SH-SY5Y (cell line): ENCODE measurements at regions not wholly inside any gene's neighbourhood (a gene's known extent, or its start where the extent isn't known, plus 50 kb on each side); places are given as distances from the start of the nearest gene placed in this dataset.

Experiments
- GATA2 ChIP-seq: IDR thresholded peaks from 2 replicates; pipeline ENCODE4 v1.6.1; 2011; ENCODE audit warnings: mild to moderate bottlenecking, low read depth, low read length
- GATA3 ChIP-seq: IDR thresholded peaks from 2 replicates; pipeline ENCODE4 v1.6.1; 2011; ENCODE audit warnings: low read depth, mild to moderate bottlenecking, low read length, moderate library complexity

DNA sequence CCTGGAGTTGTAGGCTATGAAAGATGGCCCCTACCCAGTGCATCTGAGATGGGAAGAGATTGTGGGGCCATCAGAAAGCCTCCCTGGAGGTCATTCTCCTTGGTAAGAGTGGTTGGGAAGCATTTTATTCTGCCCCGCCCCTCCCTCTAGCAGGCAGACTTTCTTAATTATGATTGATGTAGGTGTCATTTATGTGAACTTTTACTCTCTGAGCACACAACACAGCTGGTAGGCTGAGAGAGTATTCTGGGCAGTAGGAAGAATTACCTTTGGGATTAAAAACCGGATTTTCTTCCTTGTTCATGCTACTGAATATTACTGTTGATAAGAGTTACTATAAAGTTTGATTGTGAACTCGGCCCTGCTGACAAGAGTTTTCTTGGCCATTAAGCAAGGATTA, 266.8 kb downstream of the TTC6 start:
- TF ChIP-seq GATA2: no peak
- no peak for TF ChIP-seq GATA3
